ENCODE measurements at regions not wholly inside any gene's neighbourhood (a gene's known extent, or its start where the extent isn't known, plus 50 kb on each side); places are given as distances from the start of the nearest gene placed in this dataset.

- no peak for TF ChIP-seq CTCF (IDR thresholded peaks at IDR 0.05; ENCODE audit: low read depth, low read length)
- no peak overlapping the region for H3K4me3 ChIP-seq (ENCODE audit: low read depth, low read length)
These were observed 528.8 kb downstream of the CSNK1G3 start for GRCh38 chr5:124040799-124041198.

GRCh38 chr5:124039410-124039809 lies 527.4 kb downstream of the CSNK1G3 start:
- TF ChIP-seq CTCF (IDR thresholded peaks at IDR 0.05; ENCODE audit: low read depth, low read length), result no peak
- no peak overlapping the region for H3K4me3 ChIP-seq (ENCODE audit: low read depth, low read length)

DNA sequence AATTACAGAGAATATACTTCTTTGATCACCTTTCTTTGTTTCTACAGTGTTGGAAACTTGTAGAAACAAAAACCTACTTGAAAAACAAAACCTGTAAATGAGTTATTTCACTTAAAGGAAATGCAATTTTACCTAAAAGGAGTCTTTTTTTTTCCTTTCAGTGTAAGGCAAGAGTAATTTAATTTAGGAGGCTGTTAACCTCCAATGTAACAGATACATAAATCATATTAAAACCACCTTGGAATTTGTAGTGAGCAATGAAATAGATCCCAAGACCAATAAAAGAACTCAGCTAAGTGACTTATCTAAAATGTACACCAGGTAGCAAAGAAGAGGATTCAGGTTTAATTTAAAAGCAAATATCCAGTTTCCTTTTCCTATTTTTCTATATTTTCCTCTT lies 524.8 kb downstream of the CSNK1G3 start:
- no peak overlapping the region for H3K4me3 ChIP-seq (ENCODE audit: low read depth, low read length)
- no peak for TF ChIP-seq CTCF (IDR thresholded peaks at IDR 0.05; ENCODE audit: low read depth, low read length)

- no peak for TF ChIP-seq CTCF (IDR thresholded peaks at IDR 0.05; ENCODE audit: low read depth, low read length)
- no peak overlapping the region for H3K4me3 ChIP-seq (ENCODE audit: low read depth, low read length)
These were observed 523.0 kb downstream of the CSNK1G3 start for GRCh38 chr5:124034963-124035362.

GRCh38 chr5:124034083-124034700 lies 522.2 kb downstream of the CSNK1G3 start:
- H3K4me3 ChIP-seq (ENCODE audit: low read depth, low read length), result no peak overlapping the region
- no peak for TF ChIP-seq CTCF (IDR thresholded peaks at IDR 0.05; ENCODE audit: low read depth, low read length)

GRCh38 chr5:124030043-124030491 lies 518.1 kb downstream of the CSNK1G3 start:
- H3K4me3 ChIP-seq (ENCODE audit: low read depth, low read length), result no peak overlapping the region
- no peak for TF ChIP-seq CTCF (IDR thresholded peaks at IDR 0.05; ENCODE audit: low read depth, low read length)

GRCh38 chr5:124027441-124027840 lies 515.5 kb downstream of the CSNK1G3 start:
- H3K4me3 ChIP-seq (ENCODE audit: low read depth, low read length), result no peak overlapping the region
- no peak for TF ChIP-seq CTCF (IDR thresholded peaks at IDR 0.05; ENCODE audit: low read depth, low read length)

All from WI38 (cell line).